ENCODE measurements at regions not wholly inside any gene's neighbourhood (a gene's known extent, or its start where the extent isn't known, plus 50 kb on each side); places are given as distances from the start of the nearest gene placed in this dataset.

DNA sequence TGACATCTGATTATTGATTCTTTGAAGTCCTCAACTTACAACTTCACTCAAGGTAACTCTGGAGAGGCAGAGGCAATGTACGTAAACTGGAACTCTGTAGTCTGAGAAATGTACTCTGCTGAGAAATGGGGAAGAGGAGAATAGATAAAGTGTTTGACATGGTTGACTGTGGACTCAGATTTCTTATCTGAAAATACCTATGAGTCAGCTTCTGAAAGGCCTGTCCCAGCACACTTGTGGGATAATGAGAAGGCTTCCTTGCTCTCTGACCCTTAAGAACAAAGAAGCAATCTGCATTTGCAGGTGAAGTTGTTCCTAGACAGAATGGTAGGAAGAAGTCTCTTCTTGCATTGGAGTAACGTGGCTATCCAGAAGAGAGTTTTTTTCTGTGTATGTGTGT, 1573.5 kb downstream of the BRINP3 start:
- TF ChIP-seq, protein P1, sequence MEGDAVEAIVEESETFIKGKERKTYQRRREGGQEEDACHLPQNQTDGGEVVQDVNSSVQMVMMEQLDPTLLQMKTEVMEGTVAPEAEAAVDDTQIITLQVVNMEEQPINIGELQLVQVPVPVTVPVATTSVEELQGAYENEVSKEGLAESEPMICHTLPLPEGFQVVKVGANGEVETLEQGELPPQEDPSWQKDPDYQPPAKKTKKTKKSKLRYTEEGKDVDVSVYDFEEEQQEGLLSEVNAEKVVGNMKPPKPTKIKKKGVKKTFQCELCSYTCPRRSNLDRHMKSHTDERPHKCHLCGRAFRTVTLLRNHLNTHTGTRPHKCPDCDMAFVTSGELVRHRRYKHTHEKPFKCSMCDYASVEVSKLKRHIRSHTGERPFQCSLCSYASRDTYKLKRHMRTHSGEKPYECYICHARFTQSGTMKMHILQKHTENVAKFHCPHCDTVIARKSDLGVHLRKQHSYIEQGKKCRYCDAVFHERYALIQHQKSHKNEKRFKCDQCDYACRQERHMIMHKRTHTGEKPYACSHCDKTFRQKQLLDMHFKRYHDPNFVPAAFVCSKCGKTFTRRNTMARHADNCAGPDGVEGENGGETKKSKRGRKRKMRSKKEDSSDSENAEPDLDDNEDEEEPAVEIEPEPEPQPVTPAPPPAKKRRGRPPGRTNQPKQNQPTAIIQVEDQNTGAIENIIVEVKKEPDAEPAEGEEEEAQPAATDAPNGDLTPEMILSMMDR (IDR thresholded peaks at IDR 0.05; ENCODE audit: low read length): no peak
- no peak for TF ChIP-seq EZH2 (IDR thresholded peaks at IDR 0.05; ENCODE audit: borderline replicate concordance, low read length)
